Endothelial cell of umbilical vein (primary cell): ENCODE measurements at regions not wholly inside any gene's neighbourhood (a gene's known extent, or its start where the extent isn't known, plus 50 kb on each side); places are given as distances from the start of the nearest gene placed in this dataset.

ENCODE experiments used
- BruUV-seq: library from RNA; stranded (reverse); fragments of 400-500 nt; replicated peaks from 2 replicates; lab custom pipeline; 2021; lab: Mats Ljungman, UMichigan
- CTCF ChIA-PET: fragments of 300-600, 350-600 bp; sonication (Branson Sonifier 250); formaldehyde crosslinking; loops from one replicate; lab custom pipeline; 2021; ENCODE audit warnings: antibody characterized with exemption, inconsistent platforms; lab: Charles Lee
- POLR2A ChIA-PET: fragments of 300-600, 350-600 bp; sonication (Branson Sonifier 250); formaldehyde crosslinking; loops from one replicate; lab custom pipeline; 2021; ENCODE audit warnings: antibody characterized with exemption, inconsistent platforms; lab: Charles Lee
- DNase-seq: peaks from one replicate; pipeline ENCODE4 v3.0.0-alpha.2; 2011; ENCODE audit warnings: low read depth, low spot score
- FAIRE-seq: peaks from 2 replicates; lab custom pipeline; 2011; peaks lifted over from hg19 to GRCh38; lab: Jason Lieb, UNC
- H2AFZ ChIP-seq: 2 replicates; pipeline ENCODE4 v1.6.0; 2012; ENCODE audit warnings: low read depth, low read length, control low read depth, inconsistent platforms
- H3K27ac ChIP-seq: 2 replicates; pipeline ENCODE4 v1.5.1; 2011; ENCODE audit warnings: low read depth, mild to moderate bottlenecking, control low read depth, low read length, moderate library complexity; ENCODE audit not compliant: insufficient read depth
- H3K27me3 ChIP-seq, 2 experiments: 2 replicates each; pipeline versions ENCODE4 v1.6.0 to v1.6.1; 2011; ENCODE audit warnings: low read length in 2 of 2, mixed read lengths in 1 of 2; ENCODE audit not compliant: control insufficient read depth in 2 of 2, insufficient read depth in 2 of 2
- H3K36me3 ChIP-seq, 2 experiments: 2 replicates in 1 of 2; 3 replicates in 1 of 2; pipeline ENCODE4 v1.5.1; 2011; ENCODE audit warnings: low read length in 2 of 2, mild to moderate bottlenecking in 1 of 2, moderate library complexity in 1 of 2; ENCODE audit not compliant: control insufficient read depth in 2 of 2, insufficient read depth in 2 of 2; ENCODE audit errors: extremely low read depth in 1 of 2
- H3K4me1 ChIP-seq: 3 replicates; pipeline ENCODE4 v1.5.1; 2011; ENCODE audit warnings: mild to moderate bottlenecking, low read length; ENCODE audit not compliant: control insufficient read depth, insufficient read depth; ENCODE audit errors: extremely low read depth
- H3K4me2 ChIP-seq: 2 replicates; pipeline ENCODE4 v1.6.1; 2011; ENCODE audit warnings: low read length, control low read depth, mixed read lengths; ENCODE audit not compliant: insufficient read depth
- H3K4me3 ChIP-seq, 3 experiments: fragments of 200-600 bp in 1 of 3; sonication (generic), shearing (Covaris generic) in 1 of 3; replicated peaks in 1 of 3; 2 replicates each; pipeline ENCODE4 v1.5.1; 2011 to 2016; ENCODE audit warnings: control low read depth in 3 of 3, low read length in 3 of 3, mild to moderate bottlenecking in 2 of 3, inconsistent platforms in 1 of 3, low read depth in 1 of 3, moderate library complexity in 1 of 3; ENCODE audit not compliant: insufficient read depth in 1 of 3
- H3K79me2 ChIP-seq: 2 replicates; pipeline ENCODE4 v1.6.0; 2012; ENCODE audit warnings: low read length, inconsistent platforms; ENCODE audit not compliant: control insufficient read depth, insufficient read depth
- H3K9ac ChIP-seq: replicated peaks from 2 replicates; pipeline ENCODE3; 2011; ENCODE audit warnings: low read length, control low read depth; ENCODE audit not compliant: insufficient read depth; ENCODE audit errors: extremely low read depth
- H3K9me1 ChIP-seq: replicated peaks from 3 replicates; pipeline ENCODE4 v1.6.0; 2011; ENCODE audit warnings: mild to moderate bottlenecking, low read length; ENCODE audit not compliant: control insufficient read depth, insufficient read depth; ENCODE audit errors: extremely low read depth
- H3K9me3 ChIP-seq: replicated peaks from 2 replicates; pipeline ENCODE4 v1.5.1; 2012; ENCODE audit warnings: low read length, inconsistent platforms; ENCODE audit not compliant: control insufficient read depth, insufficient read depth
- H4K20me1 ChIP-seq: replicated peaks from 2 replicates; pipeline ENCODE3; 2011; ENCODE audit warnings: mild to moderate bottlenecking, low read length; ENCODE audit not compliant: control insufficient read depth, insufficient read depth; ENCODE audit errors: extremely low read depth
- FOS ChIP-seq: IDR thresholded peaks from 2 replicates; pipeline ENCODE4 v1.6.1; 2011; ENCODE audit warnings: mild to moderate bottlenecking, low read length, moderate library complexity, borderline replicate concordance; ENCODE audit not compliant: insufficient read depth
- GATA2 ChIP-seq: IDR thresholded peaks from 2 replicates; pipeline ENCODE4 v1.7.0; 2011; ENCODE audit warnings: low read depth, mild to moderate bottlenecking, moderate library complexity, mixed read lengths, low read length; ENCODE audit not compliant: insufficient read length, insufficient read depth
- JUN ChIP-seq: IDR thresholded peaks from 2 replicates; pipeline ENCODE4 v1.6.1; 2011; ENCODE audit warnings: borderline replicate concordance, low read depth; ENCODE audit not compliant: insufficient read length, insufficient read depth
- MYC ChIP-seq: IDR thresholded peaks from one replicate; pipeline ENCODE4 v1.6.1; 2011; ENCODE audit warnings: mild to moderate bottlenecking, low read depth, low read length
- POLR2A ChIP-seq: IDR thresholded peaks from 2 replicates; pipeline ENCODE4 v1.6.1; 2012; ENCODE audit warnings: low read depth, mild to moderate bottlenecking, control low read depth, low read length
- POLR2AphosphoS5 ChIP-seq: IDR thresholded peaks from 2 replicates; pipeline ENCODE4 v1.6.1; 2012; ENCODE audit warnings: low read depth, mild to moderate bottlenecking, control low read depth, low read length, moderate library complexity; ENCODE audit not compliant: insufficient read depth
- dilution Hi-C: fragments of 300-500 bp; cut with MboI; formaldehyde crosslinking; loops from one replicate; pipeline ENCODE4 v1.15.0; 2019; ENCODE audit warnings: low sequenced_read_pairs; ENCODE audit not compliant: extremely low pct_ligation_motif_present
- intact Hi-C: fragments of 100-400 bp; cut with micrococcal nuclease; formaldehyde crosslinking; loops from one replicate; pipeline ENCODE4 v1.10.0; 2022
- TF ChIP-seq, protein P1 (sequence below), 2 donors: IDR thresholded peaks; 1 replicate in 1 of 2; 2 replicates in 1 of 2; pipeline ENCODE4 v1.5.1; 2011; ENCODE audit warnings: low read length in 2 of 2, mild to moderate bottlenecking in 2 of 2, moderate library complexity in 2 of 2, control low read depth in 1 of 2, inconsistent platforms in 1 of 2, low read depth in 1 of 2; ENCODE audit not compliant: insufficient read depth in 1 of 2; ENCODE audit errors: extremely low read depth in 1 of 2

DNA sequence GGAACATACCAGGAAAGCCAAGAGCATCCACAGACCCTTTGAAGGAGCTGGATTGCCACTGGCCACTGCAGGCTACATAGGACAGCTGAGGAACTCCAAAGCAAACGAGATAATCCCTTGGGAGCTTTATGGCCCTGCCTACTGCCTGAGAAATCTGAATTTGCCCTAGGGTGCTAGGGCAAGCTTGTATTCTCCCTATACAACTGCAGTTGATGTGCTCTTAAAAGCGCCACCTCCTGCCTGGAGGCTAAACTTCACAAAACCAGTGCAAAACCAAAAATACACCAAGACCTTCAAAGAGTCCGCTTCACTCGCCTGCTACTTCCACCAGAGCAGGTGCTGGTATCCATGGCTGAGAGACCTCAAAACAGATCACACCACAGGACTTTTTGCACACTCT is 99.6 kb upstream of the KRR1 start:
- FAIRE-seq (no peak), DNase-seq (no peak)
- Histone ChIP-seq H3K9me1 (no peaks in the 10 kb centered on the region), H3K9ac (no peak overlapping the region), H3K27ac (no peak overlapping the region), H3K4me1 (no peaks in the 10 kb centered on the region), H3K9me3 (no peaks in the 10 kb centered on the region), H3K27me3 (no peaks in the 10 kb centered on the region), H3K4me3 (no peak overlapping the region), H3K79me2 (no peaks in the 10 kb centered on the region), H3K4me2 (no peak overlapping the region), H2AFZ (no peak overlapping the region), H3K36me3 (no peaks in the 10 kb centered on the region), H4K20me1 (no peaks in the 10 kb centered on the region)
- BruUV-seq: no TSS peak
- dilution Hi-C loops (no loop called here), intact Hi-C loops (no loop called here)
- ChIA-PET CTCF (interaction anchor here (0.7 kb wide), 1 partner anchor 298 kb away, joined by 3 read pairs; no protein-coding TSS in a partner anchor), POLR2A (interaction anchor here (0.7 kb wide), 1 partner anchor 16 kb away, joined by 5 read pairs; no protein-coding TSS in a partner anchor)
- TF ChIP-seq POLR2A (no peak), MYC (no peak), JUN (no peak)
- TF ChIP-seq, protein P1, sequence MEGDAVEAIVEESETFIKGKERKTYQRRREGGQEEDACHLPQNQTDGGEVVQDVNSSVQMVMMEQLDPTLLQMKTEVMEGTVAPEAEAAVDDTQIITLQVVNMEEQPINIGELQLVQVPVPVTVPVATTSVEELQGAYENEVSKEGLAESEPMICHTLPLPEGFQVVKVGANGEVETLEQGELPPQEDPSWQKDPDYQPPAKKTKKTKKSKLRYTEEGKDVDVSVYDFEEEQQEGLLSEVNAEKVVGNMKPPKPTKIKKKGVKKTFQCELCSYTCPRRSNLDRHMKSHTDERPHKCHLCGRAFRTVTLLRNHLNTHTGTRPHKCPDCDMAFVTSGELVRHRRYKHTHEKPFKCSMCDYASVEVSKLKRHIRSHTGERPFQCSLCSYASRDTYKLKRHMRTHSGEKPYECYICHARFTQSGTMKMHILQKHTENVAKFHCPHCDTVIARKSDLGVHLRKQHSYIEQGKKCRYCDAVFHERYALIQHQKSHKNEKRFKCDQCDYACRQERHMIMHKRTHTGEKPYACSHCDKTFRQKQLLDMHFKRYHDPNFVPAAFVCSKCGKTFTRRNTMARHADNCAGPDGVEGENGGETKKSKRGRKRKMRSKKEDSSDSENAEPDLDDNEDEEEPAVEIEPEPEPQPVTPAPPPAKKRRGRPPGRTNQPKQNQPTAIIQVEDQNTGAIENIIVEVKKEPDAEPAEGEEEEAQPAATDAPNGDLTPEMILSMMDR (IDR thresholded peaks at IDR 0.05; ENCODE audit: extremely low read depth in 1 of 2, insufficient read depth in 1 of 2, low read depth in 1 of 2, low read length in 2 of 2): no peak

DNA sequence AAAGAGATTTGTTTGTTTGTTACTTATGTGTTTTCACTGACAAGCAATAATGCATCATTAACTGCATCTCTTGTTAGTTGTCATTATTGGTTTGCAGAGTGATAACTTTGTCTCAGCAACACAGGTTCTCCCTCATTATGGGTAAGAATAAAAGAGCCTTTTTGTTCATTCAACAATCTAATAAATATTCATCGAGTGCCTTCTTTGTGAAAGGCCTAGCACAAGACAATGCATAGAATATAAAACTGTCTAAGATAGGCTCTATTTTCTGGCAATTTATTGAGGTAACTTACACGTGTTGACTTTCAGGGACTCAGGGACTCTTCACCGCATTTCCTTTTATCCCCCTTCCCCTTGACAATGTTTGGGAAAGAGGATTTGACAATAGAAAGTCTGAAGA is 95.5 kb upstream of the KRR1 start:
- Histone ChIP-seq H3K79me2 (no peaks in the 10 kb centered on the region), H4K20me1 (no peaks in the 10 kb centered on the region), H3K9me1 (no peaks in the 10 kb centered on the region), H3K27me3 (no peaks in the 10 kb centered on the region), H3K9ac (no peak overlapping the region), H3K4me2 (no peak overlapping the region), H3K4me3 (no peak overlapping the region), H2AFZ (no peak overlapping the region), H3K27ac (no peak overlapping the region), H3K9me3 (no peaks in the 10 kb centered on the region), H3K4me1 (peaks cover 4% of the 10 kb centered on the region), H3K36me3 (no peaks in the 10 kb centered on the region)
- DNase-seq (no peak), FAIRE-seq (no peak)
- no TSS peak for BruUV-seq
- intact Hi-C loops: no loop called here
- POLR2A ChIA-PET: no interaction called here
- CTCF ChIA-PET: interaction anchor here (0.9 to 1.4 kb wide), 4 partner anchors 16 to 425 kb away, joined by 3 to 4 read pairs (median 3); partner anchors contain the start of gene PHLDA1
- TF ChIP-seq POLR2A: no peak
- no peak for TF ChIP-seq FOS
- no peak for TF ChIP-seq GATA2
- TF ChIP-seq POLR2AphosphoS5: no peak
- dilution Hi-C loops: no loop called here
